NCI-H1694 (cell line): ENCODE measurements at regions not wholly inside any gene's neighbourhood (a gene's known extent, or its start where the extent isn't known, plus 50 kb on each side); places are given as distances from the start of the nearest gene placed in this dataset.

Experiments
- DNase-seq: peaks from one replicate; lab custom pipeline; 2025; lab: John Stamatoyannopoulos, UW

DNA sequence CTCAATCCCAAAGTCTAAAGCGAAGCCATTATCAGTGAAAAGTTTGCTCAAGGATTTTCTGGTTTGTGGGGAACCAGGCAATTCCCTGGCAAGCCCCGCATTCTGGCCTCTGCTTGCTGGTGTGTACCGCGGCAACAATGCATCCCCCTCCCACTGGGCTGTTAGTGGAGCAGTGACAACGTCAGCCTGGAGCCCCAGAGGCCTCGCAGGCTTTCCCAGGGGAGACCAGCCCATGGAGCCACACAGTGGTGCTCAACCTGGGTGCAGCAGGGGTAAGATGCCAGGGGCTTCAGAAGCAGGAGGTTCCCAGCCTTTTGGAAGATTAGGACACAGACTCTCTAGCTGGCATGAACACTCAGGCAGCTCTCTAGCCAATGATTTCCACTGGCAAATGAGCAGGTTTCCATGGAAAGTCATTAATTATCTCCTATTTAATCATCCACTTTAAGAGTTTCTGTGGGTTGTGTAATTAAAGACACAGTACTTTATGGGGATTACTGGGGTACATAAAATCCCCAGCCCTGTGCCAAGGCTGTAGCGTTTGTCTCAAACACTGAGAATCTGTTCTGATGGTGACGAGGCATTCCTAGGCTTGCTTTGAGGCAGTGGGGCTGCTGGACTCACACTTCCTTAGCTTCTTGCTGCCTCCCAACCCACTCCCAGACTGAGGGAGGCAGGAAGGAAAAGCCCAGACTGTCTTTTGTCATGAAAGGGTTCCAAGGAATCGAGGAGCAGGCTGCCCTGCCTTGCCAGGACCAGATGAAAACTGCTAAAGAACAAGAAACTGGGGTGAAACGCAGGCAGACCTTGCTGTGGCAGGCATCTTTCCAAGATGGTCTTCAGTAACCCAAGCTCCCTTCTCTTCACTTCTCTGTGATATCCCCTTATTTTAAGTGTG lies 411.9 kb upstream of the SHH start:
- no peak for DNase-seq

GRCh38 chr7:156222611-156223010 lies 410.3 kb upstream of the SHH start:
- DNase-seq: no peak

DNA sequence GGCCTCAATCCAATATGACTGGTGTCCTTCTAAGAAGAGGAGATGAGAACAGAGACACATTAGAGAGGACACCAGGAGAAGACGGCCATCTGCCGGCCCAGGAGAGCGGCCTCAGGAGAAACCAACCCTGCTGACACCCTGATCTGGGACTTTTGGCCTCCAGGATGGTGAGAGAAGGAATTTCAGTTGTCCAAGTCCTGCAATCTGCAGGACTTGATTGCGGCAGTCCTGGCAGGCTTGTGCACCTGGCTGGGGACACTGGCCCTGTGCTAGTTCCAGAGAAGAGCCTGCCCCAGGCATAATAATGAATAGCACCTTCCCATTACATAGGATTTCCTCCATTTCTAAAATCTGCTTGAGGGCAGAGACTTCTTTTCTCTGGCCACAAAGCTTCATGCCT lies 409.9 kb upstream of the SHH start:
- DNase-seq: no peak

GRCh38 chr7:156220701-156221100 lies 408.4 kb upstream of the SHH start:
- no peak for DNase-seq

GRCh38 chr7:156220078-156220605 lies 407.9 kb upstream of the SHH start:
- DNase-seq: no peak

DNA sequence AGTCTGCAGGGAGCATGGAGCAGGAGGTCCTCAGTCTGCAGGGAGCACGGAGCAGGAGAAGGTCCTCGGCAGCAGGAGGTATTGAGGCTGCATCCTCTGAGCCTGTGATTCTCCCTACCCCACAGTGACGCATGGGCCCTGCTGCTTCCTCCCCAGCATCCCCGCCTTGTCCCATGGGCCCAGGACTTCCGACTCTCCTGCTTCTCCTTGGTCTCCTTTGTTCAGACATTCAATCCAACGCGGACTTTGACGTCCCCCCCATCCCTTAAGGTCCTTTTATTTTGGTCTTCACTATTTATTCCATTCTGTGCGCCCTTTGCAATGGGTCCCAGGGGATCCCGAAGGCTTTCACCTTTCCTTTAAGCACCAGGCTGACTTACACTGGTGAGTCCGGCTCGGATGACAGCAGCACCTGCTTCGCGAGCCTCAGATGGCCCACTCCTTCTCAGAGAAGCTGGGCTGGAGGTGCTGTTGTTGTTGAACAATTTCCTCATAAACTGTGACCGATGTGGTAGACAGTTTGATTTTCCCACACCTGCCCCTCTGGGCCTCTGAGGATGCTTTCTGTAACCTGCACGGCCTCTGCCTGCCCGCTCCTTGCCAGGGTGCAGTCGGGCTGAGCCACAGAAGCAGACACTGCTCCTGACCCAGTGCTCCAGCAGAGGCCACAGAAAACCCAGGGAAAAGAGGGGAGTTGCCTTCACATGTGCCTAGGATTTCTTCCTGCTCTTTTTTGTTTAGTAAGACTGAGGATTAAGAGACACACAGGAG lies 407.2 kb upstream of the SHH start:
- no peak for DNase-seq

- DNase-seq: no peak
Observed at GRCh38 chr7:156218544-156219306, 406.5 kb upstream of the SHH start.

DNA sequence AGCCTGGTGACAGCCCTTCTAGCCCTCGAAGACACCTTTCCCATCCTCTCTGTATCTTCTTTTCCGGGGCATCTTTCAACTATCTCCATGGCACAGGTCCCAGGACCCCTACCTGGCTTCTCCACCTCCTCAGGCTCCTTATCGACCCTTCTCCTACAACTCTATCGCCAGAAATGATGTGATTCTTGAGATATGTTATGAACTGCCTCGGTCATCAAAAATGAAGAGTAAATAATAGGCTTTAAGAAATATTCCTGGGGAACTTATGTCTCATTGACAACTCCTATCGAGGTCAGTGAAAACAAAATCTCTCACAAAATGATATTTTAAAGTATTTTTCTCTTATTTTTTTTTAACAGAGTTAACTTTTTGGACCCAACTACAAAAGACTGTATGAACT lies 405.5 kb upstream of the SHH start:
- no peak for DNase-seq

- DNase-seq: no peak
Observed at GRCh38 chr7:156209087-156209486, 396.8 kb upstream of the SHH start.

DNA sequence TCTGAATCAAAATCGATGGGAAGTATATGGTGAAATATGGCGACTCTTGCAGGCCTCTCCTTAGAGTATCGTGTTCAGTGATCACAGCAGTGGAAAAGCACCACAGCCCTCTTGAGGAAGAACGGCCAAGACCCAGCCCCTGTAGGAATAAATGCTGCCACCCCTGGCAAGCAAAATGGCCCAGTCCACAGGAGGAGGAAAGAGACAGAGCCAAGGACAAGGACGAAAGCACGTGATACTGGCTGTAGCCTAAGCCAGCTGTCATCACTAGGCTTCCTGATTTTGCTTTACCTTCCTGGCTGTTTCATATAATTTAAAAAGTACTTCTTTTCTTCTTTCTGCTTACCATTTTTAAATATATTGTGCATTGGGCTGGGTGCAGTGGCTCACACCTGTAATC lies 395.0 kb upstream of the SHH start:
- no peak for DNase-seq

- DNase-seq: no peak
Observed at GRCh38 chr7:156206174-156206573, 393.9 kb upstream of the SHH start.

DNA sequence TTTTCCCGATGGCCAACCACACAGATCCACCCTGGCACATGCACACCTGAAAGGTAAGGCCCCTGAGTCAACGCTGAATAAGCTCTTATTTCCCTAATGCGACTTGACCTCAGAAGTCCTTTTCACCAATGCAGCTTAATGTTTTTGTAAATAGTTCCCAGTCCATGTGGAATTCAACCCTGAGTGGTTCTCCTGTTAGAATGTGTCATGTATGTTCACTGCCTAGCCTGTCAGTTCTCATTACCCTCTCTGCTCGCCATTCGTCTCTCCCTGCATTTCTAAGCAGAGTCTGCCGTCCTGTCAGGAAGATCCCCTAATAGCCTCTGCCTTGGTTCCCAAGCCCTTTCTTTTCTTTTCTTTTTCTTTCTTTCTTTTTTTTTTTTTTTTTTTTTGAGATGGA lies 392.6 kb upstream of the SHH start:
- DNase-seq: no peak

DNA sequence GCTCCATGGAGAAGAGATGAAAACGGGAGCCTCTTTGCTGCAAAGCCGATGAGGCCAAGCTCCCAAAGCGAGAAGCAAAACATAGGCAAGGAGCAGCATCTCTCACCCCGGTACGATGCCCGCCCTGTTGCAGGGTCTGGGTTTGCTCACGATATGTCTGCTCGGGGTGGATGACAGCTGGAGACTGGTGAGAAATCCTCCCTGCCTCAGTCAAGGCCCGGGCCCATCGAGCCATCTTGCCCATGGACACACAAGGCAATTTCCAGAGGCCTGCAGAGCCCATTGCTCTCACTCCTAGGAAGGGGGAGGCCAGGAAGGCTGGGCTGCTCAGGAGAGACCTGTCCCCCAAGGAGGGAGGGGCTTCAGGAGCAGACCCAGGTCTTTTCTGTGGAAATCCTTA lies 391.7 kb upstream of the SHH start:
- no peak for DNase-seq

DNA sequence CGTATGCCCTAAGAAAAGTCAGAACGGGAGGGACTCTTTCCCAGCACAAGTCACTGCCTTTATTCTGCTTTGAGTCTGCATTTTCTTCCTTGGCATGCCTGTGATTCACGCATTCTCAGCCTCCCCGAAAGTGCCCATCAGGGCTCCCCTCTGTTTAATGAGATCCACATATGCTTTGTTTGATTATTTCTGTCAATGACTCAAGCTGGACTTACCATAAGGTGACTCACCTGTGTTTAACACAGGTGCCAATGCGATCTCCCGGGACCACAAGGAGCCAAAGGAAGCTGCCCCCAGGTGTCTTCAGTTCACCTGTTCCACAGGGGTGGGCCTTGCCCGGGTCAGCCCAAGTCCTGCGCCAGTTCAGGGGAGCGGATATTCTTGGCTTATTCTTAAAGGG lies 386.0 kb upstream of the SHH start:
- no peak for DNase-seq

GRCh38 chr7:156196649-156197048 lies 384.4 kb upstream of the SHH start:
- no peak for DNase-seq

- DNase-seq: no peak
Observed at GRCh38 chr7:156195276-156195675, 383.0 kb upstream of the SHH start.

DNA sequence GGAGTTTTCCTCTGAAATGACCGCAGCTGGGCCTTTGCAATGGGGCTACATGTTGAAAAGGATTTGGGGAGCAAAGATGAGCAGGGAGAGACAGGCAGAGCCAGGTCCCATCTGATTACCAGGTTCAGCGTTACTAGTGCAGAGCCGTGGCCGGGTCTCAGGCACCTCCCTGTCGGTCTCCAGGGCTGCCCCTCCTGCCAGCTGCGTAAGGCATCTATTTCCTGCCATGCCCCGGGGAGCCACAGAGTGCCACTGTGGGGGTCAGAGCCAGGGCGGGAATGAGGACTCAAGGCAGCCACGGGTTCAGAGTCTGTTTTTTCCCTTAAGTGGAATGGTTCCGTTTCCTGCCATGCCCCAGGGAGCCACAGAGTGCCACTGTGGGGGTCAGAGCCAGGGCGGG lies 382.6 kb upstream of the SHH start:
- DNase-seq: no peak

GRCh38 chr7:156192921-156193320 lies 380.7 kb upstream of the SHH start:
- no peak for DNase-seq

GRCh38 chr7:156191090-156191489 lies 378.8 kb upstream of the SHH start:
- no peak for DNase-seq

- DNase-seq: no peak
Observed at GRCh38 chr7:156185076-156185475, 372.8 kb upstream of the SHH start.

GRCh38 chr7:156184164-156184563 lies 371.9 kb upstream of the SHH start:
- no peak for DNase-seq

DNA sequence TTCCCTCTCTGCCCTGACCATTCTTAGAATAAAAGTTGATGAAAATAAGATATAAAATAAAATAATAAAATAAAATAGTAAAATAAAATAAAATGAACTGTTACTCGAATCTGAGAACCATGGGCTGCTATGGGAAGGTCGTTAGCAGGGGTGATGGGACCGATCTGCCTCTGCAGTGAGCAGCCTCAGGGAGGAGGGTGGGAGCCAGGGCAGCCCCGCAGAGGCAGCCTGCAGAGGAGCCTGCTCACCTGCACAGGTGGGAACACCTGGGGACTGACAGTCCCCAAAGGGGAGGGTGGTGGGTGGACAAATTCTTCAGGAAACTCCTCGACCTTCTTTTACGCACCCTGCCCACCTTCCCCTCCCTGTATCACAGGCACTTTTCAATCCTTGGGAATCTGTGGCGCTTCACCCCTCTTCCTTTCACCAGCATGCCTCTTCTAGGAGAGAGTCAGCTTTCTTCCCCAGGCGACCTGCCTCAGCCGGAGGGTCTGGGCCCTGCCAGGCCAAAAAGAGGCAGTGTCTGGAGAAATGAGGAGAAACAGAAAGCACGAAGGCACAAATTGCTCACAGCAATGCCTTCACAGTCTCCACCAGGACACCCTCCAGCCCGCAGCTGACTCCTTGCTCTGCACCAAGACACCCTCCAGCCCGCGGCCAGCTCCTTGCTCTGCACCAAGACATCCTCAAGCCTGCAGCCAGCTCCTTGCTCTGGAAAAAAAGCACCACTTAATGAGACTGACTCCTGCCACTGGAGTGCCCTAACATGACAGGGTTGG lies 368.4 kb upstream of the SHH start:
- no peak for DNase-seq
